ENCODE measurements at regions not wholly inside any gene's neighbourhood (a gene's known extent, or its start where the extent isn't known, plus 50 kb on each side); places are given as distances from the start of the nearest gene placed in this dataset.

GRCh38 chr18:56407646-56408180, 230.7 kb downstream of the TXNL1 start:
- H3K4me1 ChIP-seq = no peaks in the 10 kb centered on the region
- intact Hi-C loops (cut with DNase I) = no loop called here
- H3K4me3 ChIP-seq = no peak overlapping the region
- ATAC-seq = no peak
- H3K9me3 ChIP-seq = no peaks in the 10 kb centered on the region
- H3K36me3 ChIP-seq = no peaks in the 10 kb centered on the region
- no peak overlapping the region for H3K27ac ChIP-seq
- no peak for DNase-seq
- no peaks in the 10 kb centered on the region for H3K27me3 ChIP-seq
- TF ChIP-seq CTCF (IDR thresholded peaks at IDR 0.05) = no peak

- intact Hi-C loops (cut with DNase I) = no loop called here
- peak; percentile 33 for ATAC-seq
- TF ChIP-seq CTCF (IDR thresholded peaks at IDR 0.05) = no peak
- Histone ChIP-seq H3K27me3 (no peaks in the 10 kb centered on the region), H3K4me3 (no peak overlapping the region), H3K4me1 (no peaks in the 10 kb centered on the region), H3K36me3 (no peaks in the 10 kb centered on the region), H3K27ac (no peak overlapping the region), H3K9me3 (no peaks in the 10 kb centered on the region)
- no peak for DNase-seq
Measured at GRCh38 chr18:56402872-56403516, 235.4 kb downstream of the TXNL1 start.

- no peaks in the 10 kb centered on the region for H3K36me3 ChIP-seq
- no peak for TF ChIP-seq CTCF (IDR thresholded peaks at IDR 0.05)
- intact Hi-C loops (cut with DNase I) = no loop called here
- no peaks in the 10 kb centered on the region for H3K4me1 ChIP-seq
- no peaks in the 10 kb centered on the region for H3K27me3 ChIP-seq
- DNase-seq (no peak), ATAC-seq (no peak)
- H3K27ac ChIP-seq = no peak overlapping the region
- no peak overlapping the region for H3K4me3 ChIP-seq
- no peaks in the 10 kb centered on the region for H3K9me3 ChIP-seq
Measured at GRCh38 chr18:56393870-56394269, 244.5 kb downstream of the TXNL1 start.

GRCh38 chr18:56391931-56392590, 246.3 kb downstream of the TXNL1 start:
- intact Hi-C loops (cut with DNase I) = no loop called here
- TF ChIP-seq CTCF (IDR thresholded peaks at IDR 0.05) = no peak
- Histone ChIP-seq H3K27me3 (no peaks in the 10 kb centered on the region), H3K9me3 (no peaks in the 10 kb centered on the region), H3K4me3 (no peak overlapping the region), H3K36me3 (no peaks in the 10 kb centered on the region), H3K27ac (no peak overlapping the region), H3K4me1 (no peaks in the 10 kb centered on the region)
- peak in 2 of 4 donors; percentile 38 to 41 for DNase-seq
- no peak for ATAC-seq

- ATAC-seq (no peak), DNase-seq (no peak)
- no peak for TF ChIP-seq CTCF (IDR thresholded peaks at IDR 0.05)
- Histone ChIP-seq H3K9me3 (no peaks in the 10 kb centered on the region), H3K36me3 (no peaks in the 10 kb centered on the region), H3K4me3 (no peak overlapping the region), H3K27me3 (no peaks in the 10 kb centered on the region), H3K27ac (no peak overlapping the region), H3K4me1 (no peaks in the 10 kb centered on the region)
- intact Hi-C loops (cut with DNase I) = no loop called here
Measured at GRCh38 chr18:56390626-56391025, 247.8 kb downstream of the TXNL1 start.
